Prostate gland (tissue), 2 donors: ENCODE measurements at regions not wholly inside any gene's neighbourhood (a gene's known extent, or its start where the extent isn't known, plus 50 kb on each side); places are given as distances from the start of the nearest gene placed in this dataset.

ENCODE experiments used
- CTCF ChIP-seq, 4 experiments: fragments of 200-600 bp in 2 of 4; fragments of 450-650 bp in 2 of 4; sonication (generic) in 2 of 4; IDR thresholded peaks; 1 replicate in 3 of 4; 2 replicates in 1 of 4; pipeline ENCODE4 v1.5.1; 2016 to 2019; ENCODE audit warnings: antibody characterized with exemption in 4 of 4, mild to moderate bottlenecking in 2 of 4, moderate library complexity in 2 of 4
- POLR2A ChIP-seq: fragments of 450-650 bp; IDR thresholded peaks from one replicate; pipeline ENCODE4 v1.6.1; 2016; ENCODE audit warnings: antibody characterized with exemption, mild to moderate bottlenecking

- no peak for TF ChIP-seq CTCF (IDR thresholded peaks at IDR 0.05)
- TF ChIP-seq POLR2A: no peak
Observed at GRCh38 chr1:191615101-191615821, 543.0 kb upstream of the RGS18 start.
